GM18858 (cell line): ENCODE measurements at regions not wholly inside any gene's neighbourhood (a gene's known extent, or its start where the extent isn't known, plus 50 kb on each side); places are given as distances from the start of the nearest gene placed in this dataset.
"Not testable (repeated sequence)": the region's sequence is repeated elsewhere in the genome, so short reads cannot be mapped to it uniquely, and the experiment has no call there.

Experiments used
- ATAC-seq: cut with Tn5 transposase; IDR thresholded peaks from one replicate; pipeline ENCODE4 v1.9.1; 2021; ENCODE audit not compliant: unreplicated experiment

DNA sequence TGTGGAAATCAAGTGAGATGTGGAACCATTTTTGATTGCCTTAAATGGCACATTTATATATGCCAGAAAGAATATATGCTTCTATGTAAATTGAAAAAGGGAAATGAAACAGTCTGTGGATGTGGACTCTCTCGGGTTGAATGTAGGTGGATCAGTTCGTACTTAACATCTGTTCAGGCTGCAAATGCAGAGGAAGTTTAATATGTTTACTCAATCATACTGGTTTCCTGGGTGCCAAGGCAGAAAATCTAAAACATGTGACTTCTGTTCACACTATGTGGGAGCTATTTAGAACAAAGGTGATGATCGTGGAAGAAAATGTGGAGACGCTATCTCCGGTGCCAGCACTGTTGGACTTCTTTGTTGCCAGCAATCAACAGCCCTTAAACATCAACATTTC, 1809.9 kb downstream of the ARAP2 start:
- peak; percentile 74 for ATAC-seq

DNA sequence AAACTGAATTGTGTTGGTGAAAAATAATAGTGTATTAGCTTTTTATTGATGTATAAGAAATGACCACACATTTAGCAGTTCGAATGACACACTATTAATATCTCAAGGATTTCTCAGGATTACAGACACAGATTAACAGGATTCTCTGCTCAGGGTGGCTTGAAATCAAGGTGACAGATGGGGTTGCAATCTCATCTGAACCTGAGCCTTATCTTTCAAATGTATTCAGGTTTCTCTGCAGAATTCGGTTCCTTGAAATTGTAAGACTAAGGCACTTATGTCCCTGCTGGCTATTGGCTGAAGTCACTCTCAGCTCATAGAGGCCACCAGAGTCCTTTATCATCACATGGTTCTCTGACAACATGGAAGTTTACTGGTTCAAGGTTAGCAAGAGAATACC, 1780.1 kb downstream of the ARAP2 start:
- ATAC-seq: no peak

GRCh38 chr4:34466411-34466810, 1777.9 kb downstream of the ARAP2 start:
- no peak for ATAC-seq

- ATAC-seq: no peak
Measured at GRCh38 chr4:34469516-34469915, 1774.8 kb downstream of the ARAP2 start.

DNA sequence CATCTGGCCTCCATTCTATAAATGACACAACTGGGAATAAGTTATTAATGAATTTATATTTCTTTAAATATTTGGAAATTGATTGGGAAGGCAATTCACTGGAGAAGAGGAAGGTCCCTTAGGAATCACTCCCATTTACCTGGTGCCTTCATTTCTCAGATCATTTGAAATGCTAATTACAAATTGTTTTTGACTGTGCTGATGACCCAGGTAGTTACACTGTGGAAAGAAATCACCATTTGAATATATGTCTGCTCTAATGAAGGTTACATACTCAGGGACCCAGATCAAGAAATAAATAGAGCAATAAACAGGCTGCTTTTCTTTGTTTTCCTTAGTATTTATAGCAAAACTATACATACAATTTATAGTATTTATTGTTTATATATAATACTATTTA, 1759.1 kb downstream of the ARAP2 start:
- no peak for ATAC-seq

- ATAC-seq: no peak
Measured at GRCh38 chr4:34486461-34487363, 1757.6 kb downstream of the ARAP2 start.

GRCh38 chr4:34492414-34492813, 1751.9 kb downstream of the ARAP2 start:
- no peak for ATAC-seq

DNA sequence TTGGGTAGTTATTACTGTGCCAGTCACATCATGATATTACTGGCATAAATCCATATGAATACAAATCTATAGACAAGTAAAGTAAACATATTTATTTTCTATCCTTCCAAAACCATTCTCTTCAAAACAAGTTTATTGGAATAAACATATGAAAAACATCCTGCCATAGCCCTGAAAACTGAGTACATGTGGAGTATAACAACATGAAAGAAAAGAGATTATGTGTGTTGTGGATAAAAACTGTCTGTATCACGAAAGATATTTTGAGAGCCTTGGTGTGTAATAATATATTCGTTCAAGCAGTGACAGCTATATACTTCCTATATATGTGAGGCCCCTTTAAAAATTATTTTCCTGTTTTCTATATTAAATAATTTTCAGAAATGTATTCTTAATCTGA, 1742.2 kb downstream of the ARAP2 start:
- no peak for ATAC-seq

DNA sequence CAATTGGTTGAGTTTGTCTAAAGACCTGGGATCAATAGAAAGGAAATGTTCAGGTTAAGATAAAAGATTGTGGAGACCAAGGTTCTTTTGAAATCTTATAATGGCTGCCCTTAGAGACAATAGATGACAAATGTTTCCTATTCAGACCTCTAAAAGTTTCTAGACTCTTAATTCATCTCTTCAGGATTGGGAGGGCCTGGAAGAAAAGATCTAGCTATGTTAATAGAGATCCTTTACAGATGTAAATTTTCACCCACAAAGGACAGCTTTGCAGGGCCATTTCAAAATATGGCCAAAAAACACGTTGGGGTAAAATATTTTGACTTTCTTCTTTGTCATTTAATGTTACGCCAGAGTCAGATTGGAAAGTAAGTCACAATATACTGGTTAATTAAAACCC, 1739.6 kb downstream of the ARAP2 start:
- not testable (repeated sequence) for ATAC-seq

- not testable (repeated sequence) for ATAC-seq
Measured at GRCh38 chr4:34506511-34507092, 1737.7 kb downstream of the ARAP2 start.

- ATAC-seq: no peak
Measured at GRCh38 chr4:34512616-34513015, 1731.7 kb downstream of the ARAP2 start.

- no peak for ATAC-seq
Measured at GRCh38 chr4:34516524-34516923, 1727.8 kb downstream of the ARAP2 start.

GRCh38 chr4:34534916-34535315, 1709.4 kb downstream of the ARAP2 start:
- no peak for ATAC-seq

- no peak for ATAC-seq
Measured at GRCh38 chr4:34566091-34566490, 1678.2 kb downstream of the ARAP2 start.

GRCh38 chr4:34572026-34572425, 1672.3 kb downstream of the ARAP2 start:
- ATAC-seq: no peak

GRCh38 chr4:34615315-34615714, 1629.0 kb downstream of the ARAP2 start:
- ATAC-seq: no peak

DNA sequence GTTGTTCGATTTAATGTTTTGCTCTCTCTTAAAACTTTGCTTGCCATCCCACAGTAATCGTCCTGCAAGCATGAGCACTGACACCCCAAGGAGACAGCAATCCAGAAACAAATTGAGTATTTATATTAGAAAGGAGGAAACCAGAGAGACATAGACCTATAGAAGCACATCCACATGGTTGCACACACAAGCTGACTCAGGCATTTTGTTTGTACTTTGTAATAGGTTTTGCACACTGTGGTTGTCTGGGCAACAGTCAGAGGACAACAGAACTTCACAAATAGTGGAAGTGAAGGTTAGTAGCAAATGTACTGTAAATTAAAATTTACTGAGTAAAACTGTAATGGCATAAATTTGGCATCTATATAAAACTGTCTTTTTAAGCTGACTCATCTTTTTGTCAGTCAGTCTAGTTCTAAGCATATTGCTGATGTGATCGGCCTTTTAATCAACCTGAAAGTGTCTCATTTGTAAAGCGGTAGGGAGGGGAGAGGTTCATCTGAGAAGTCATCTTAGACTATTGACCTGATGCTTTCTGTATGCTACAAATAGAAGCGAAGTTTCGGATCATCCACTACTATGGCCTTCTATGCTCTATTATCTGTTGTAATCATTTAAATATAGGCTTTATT, 1624.7 kb downstream of the ARAP2 start:
- no peak for ATAC-seq

- ATAC-seq: no peak
Measured at GRCh38 chr4:34628471-34628870, 1615.8 kb downstream of the ARAP2 start.

DNA sequence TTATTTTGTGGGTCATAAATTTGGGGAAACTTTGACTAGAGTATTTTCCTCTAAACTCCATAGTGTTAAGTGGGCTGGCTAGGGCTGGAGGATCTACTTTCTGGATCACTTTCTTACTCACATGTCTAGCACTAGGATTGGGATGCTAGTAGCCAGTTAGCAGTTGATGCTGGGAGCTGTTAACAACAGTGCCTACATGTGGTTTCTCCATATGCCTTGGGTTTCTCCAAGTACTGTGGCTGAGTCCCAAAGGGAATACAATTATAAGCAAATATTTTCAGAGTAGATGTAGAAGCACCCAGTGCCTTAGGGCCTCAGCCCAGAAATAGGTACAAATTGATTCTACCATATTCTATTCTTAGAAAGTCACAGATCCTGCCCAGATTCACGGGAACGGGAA, 1614.9 kb downstream of the ARAP2 start:
- ATAC-seq: no peak

GRCh38 chr4:34633241-34633640, 1611.1 kb downstream of the ARAP2 start:
- ATAC-seq: no peak

GRCh38 chr4:34636623-34637022, 1607.7 kb downstream of the ARAP2 start:
- ATAC-seq: no peak

- ATAC-seq: no peak
Measured at GRCh38 chr4:34643476-34643875, 1600.8 kb downstream of the ARAP2 start.
